Kidney (tissue), 13 donors: ENCODE measurements at regions not wholly inside any gene's neighbourhood (a gene's known extent, or its start where the extent isn't known, plus 50 kb on each side); places are given as distances from the start of the nearest gene placed in this dataset.

Source experiments
- DNase-seq, 5 donors: peaks; one replicate each; pipeline ENCODE4 v3.0.0-alpha.2; 2013 to 2020
- FAIRE-seq: peaks from 2 replicates; lab custom pipeline; 2012; peaks lifted over from hg19 to GRCh38; lab: Jason Lieb, UNC
- H3K27ac ChIP-seq, 2 donors: one replicate each; pipeline ENCODE4 v1.7.0; 2013; ENCODE audit warnings: low read depth in 2 of 2, low read length in 2 of 2, inconsistent platforms in 1 of 2
- H3K27me3 ChIP-seq: one replicate; pipeline ENCODE4 v1.7.1; 2013; ENCODE audit warnings: low read length, inconsistent platforms; ENCODE audit not compliant: control insufficient read depth, insufficient read depth
- H3K36me3 ChIP-seq, 3 donors: one replicate each; pipeline versions ENCODE4 v1.7.0 to v1.7.1; 2013; ENCODE audit warnings: low read length in 3 of 3, control low read depth in 1 of 3, inconsistent platforms in 1 of 3; ENCODE audit not compliant: insufficient read depth in 3 of 3, control insufficient read depth in 2 of 3
- H3K4me1 ChIP-seq, 3 donors: one replicate each; pipeline versions ENCODE4 v1.7.0 to v1.7.1; 2013; ENCODE audit warnings: low read length in 3 of 3, inconsistent platforms in 1 of 3, low read depth in 1 of 3; ENCODE audit not compliant: control insufficient read depth in 2 of 3, insufficient read depth in 2 of 3
- H3K4me3 ChIP-seq, 3 donors: one replicate each; pipeline versions ENCODE4 v1.7.0 to v1.8.1; 2013; ENCODE audit warnings: low read length in 3 of 3, control low read depth in 1 of 3, inconsistent platforms in 1 of 3
- H3K9ac ChIP-seq, 3 donors: one replicate each; pipeline versions ENCODE4 v1.7.0 to v1.7.1; 2013; ENCODE audit warnings: low read length in 3 of 3, control low read depth in 1 of 3, inconsistent platforms in 1 of 3
- H3K9me3 ChIP-seq, 3 donors: one replicate each; pipeline versions ENCODE4 v1.7.0 to v1.7.1; 2013; ENCODE audit warnings: low read length in 3 of 3, control low read depth in 1 of 3, inconsistent platforms in 1 of 3; ENCODE audit not compliant: control insufficient read depth in 2 of 3, insufficient read depth in 1 of 3
- CTCF ChIP-seq: IDR thresholded peaks from 3 replicates; pipeline ENCODE4 v1.5.1; 2012; ENCODE audit warnings: mild to moderate bottlenecking, moderate library complexity, borderline replicate concordance; ENCODE audit not compliant: insufficient read depth; ENCODE audit errors: extremely low read depth
- intact Hi-C: fragments of 100-400 bp; cut with DNase I; formaldehyde crosslinking; loops from one replicate; pipeline ENCODE4 v1.11.1; 2022
- donor health status: control.
- donor health status: control.
- donor health status: control.
- donor health status: control.
- donor health status: control.
- donor health status: DM: yes; HTN: yes; CAD: no.
- donor health status: Normal renal cell carcinoma (clear cell type).

GRCh38 chr16:73713251-73713650 is 583.4 kb upstream of the PSMD7 start:
- Histone ChIP-seq H3K36me3 (no peaks in the 10 kb centered on the region), H3K9me3 (no peaks in the 10 kb centered on the region), H3K27ac (no peak overlapping the region), H3K4me3 (no peak overlapping the region), H3K9ac (no peak overlapping the region), H3K27me3 (no peaks in the 10 kb centered on the region), H3K4me1 (no peaks in the 10 kb centered on the region)
- no peak for TF ChIP-seq CTCF
- DNase-seq (no peak), FAIRE-seq (no peak)
- intact Hi-C loops, result no loop called here

GRCh38 chr16:73711406-73712080 is 585.1 kb upstream of the PSMD7 start:
- Histone ChIP-seq H3K27ac (no peak overlapping the region), H3K9ac (no peak overlapping the region), H3K27me3 (no peaks in the 10 kb centered on the region), H3K4me1 (no peaks in the 10 kb centered on the region), H3K9me3 (no peaks in the 10 kb centered on the region), H3K36me3 (no peaks in the 10 kb centered on the region), H3K4me3 (no peak overlapping the region)
- intact Hi-C loops, result no loop called here
- DNase-seq (no peak), FAIRE-seq (no peak)
- no peak for TF ChIP-seq CTCF

GRCh38 chr16:73710526-73710925 is 586.1 kb upstream of the PSMD7 start:
- Histone ChIP-seq H3K27me3 (no peaks in the 10 kb centered on the region), H3K4me3 (no peak overlapping the region), H3K27ac (no peak overlapping the region), H3K36me3 (no peaks in the 10 kb centered on the region), H3K9ac (no peak overlapping the region), H3K9me3 (no peaks in the 10 kb centered on the region), H3K4me1 (no peaks in the 10 kb centered on the region)
- DNase-seq (no peak), FAIRE-seq (no peak)
- no peak for TF ChIP-seq CTCF
- intact Hi-C loops, result no loop called here

GRCh38 chr16:73707863-73708262 is 588.8 kb upstream of the PSMD7 start:
- Histone ChIP-seq H3K4me1 (no peaks in the 10 kb centered on the region), H3K9me3 (no peaks in the 10 kb centered on the region), H3K27me3 (no peaks in the 10 kb centered on the region), H3K36me3 (no peaks in the 10 kb centered on the region), H3K4me3 (no peak overlapping the region), H3K27ac (no peak overlapping the region), H3K9ac (no peak overlapping the region)
- DNase-seq, result no peak
- no peak for FAIRE-seq
- no peak for TF ChIP-seq CTCF
- intact Hi-C loops, result no loop called here
